Caco-2 (cell line): ENCODE measurements at regions not wholly inside any gene's neighbourhood (a gene's known extent, or its start where the extent isn't known, plus 50 kb on each side); places are given as distances from the start of the nearest gene placed in this dataset.

Source experiments
- BruUV-seq: library from RNA; stranded (reverse); fragments of 400-500 nt; replicated peaks from 2 replicates; lab custom pipeline; 2021; lab: Mats Ljungman, UMichigan
- CTCF ChIA-PET: fragments of 300-600 bp; sonication (Branson Sonifier 250); formaldehyde crosslinking; loops from one replicate; lab custom pipeline; 2022; ENCODE audit warnings: antibody characterized with exemption; lab: Charles Lee
- POLR2A ChIA-PET: fragments of 300-600 bp; sonication (Branson Sonifier 250); formaldehyde crosslinking; loops from one replicate; lab custom pipeline; 2022; ENCODE audit warnings: antibody characterized with exemption; lab: Charles Lee
- DNase-seq, 2 experiments: peaks; one replicate each; pipeline versions ENCODE4 v3.0.0 to v3.0.0-alpha.2; 2020 to 2022
- H3K27me3 ChIP-seq: replicated peaks from 2 replicates; pipeline ENCODE4 v1.6.0; 2011; ENCODE audit warnings: low read length; ENCODE audit not compliant: control insufficient read depth, insufficient read depth
- H3K36me3 ChIP-seq: 2 replicates; pipeline ENCODE4 v1.5.1; 2011; ENCODE audit warnings: low read length; ENCODE audit not compliant: control insufficient read depth, insufficient read depth
- H3K4me1 ChIP-seq: fragments of 250-450 bp; sonication (Bioruptor Pico); 2 replicates; pipeline ENCODE4 v1.5.1; 2020; ENCODE audit warnings: mild to moderate bottlenecking
- H3K4me3 ChIP-seq: 2 replicates; pipeline ENCODE4 v1.5.1; 2011; ENCODE audit warnings: low read depth, mild to moderate bottlenecking, control low read depth, low read length
- H3K9me3 ChIP-seq: fragments of 250-450 bp; sonication (Bioruptor Pico); 2 replicates; pipeline ENCODE4 v1.5.1; 2020; ENCODE audit warnings: mild to moderate bottlenecking, moderate library complexity
- H3K27ac Mint-ChIP-seq: one replicate; pipeline ENCODE4 v1.8.0; 2022; ENCODE audit warnings: mixed read lengths; ENCODE audit not compliant: unreplicated experiment
- H3K27me3 Mint-ChIP-seq: one replicate; pipeline ENCODE4 v1.8.0; 2022; ENCODE audit warnings: mixed read lengths; ENCODE audit not compliant: insufficient read depth, unreplicated experiment
- H3K36me3 Mint-ChIP-seq: one replicate; pipeline ENCODE4 v1.8.0; 2022; ENCODE audit warnings: mild to moderate bottlenecking, mixed read lengths; ENCODE audit not compliant: insufficient read depth, unreplicated experiment
- H3K4me1 Mint-ChIP-seq: one replicate; pipeline ENCODE4 v1.8.0; 2022; ENCODE audit warnings: low read depth, mixed read lengths; ENCODE audit not compliant: unreplicated experiment
- H3K4me3 Mint-ChIP-seq: one replicate; pipeline ENCODE4 v1.8.0; 2022; ENCODE audit warnings: mild to moderate bottlenecking, moderate library complexity, mixed read lengths; ENCODE audit not compliant: unreplicated experiment
- H3K9me3 Mint-ChIP-seq: one replicate; pipeline ENCODE4 v1.8.0; 2022; ENCODE audit warnings: mixed read lengths; ENCODE audit not compliant: unreplicated experiment
- CTCF ChIP-seq, 2 experiments: fragments of 200-600 bp in 1 of 2; IDR thresholded peaks; 1 replicate in 1 of 2; 2 replicates in 1 of 2; pipeline versions ENCODE4 v1.5.1 to v1.8.0; 2011 to 2022; ENCODE audit warnings: antibody characterized with exemption in 1 of 2, control low read depth in 1 of 2, inconsistent platforms in 1 of 2, low read depth in 1 of 2, low read length in 1 of 2, mild to moderate bottlenecking in 1 of 2, moderate library complexity in 1 of 2; ENCODE audit not compliant: insufficient read depth in 1 of 2, severe bottlenecking in 1 of 2, unreplicated experiment in 1 of 2
- intact Hi-C: fragments of 100-400 bp; cut with micrococcal nuclease; formaldehyde crosslinking; loops from one replicate; pipeline ENCODE4 v1.10.0; 2022; ENCODE audit not compliant: unreplicated experiment

- intact Hi-C loops = no loop called here
Measured at GRCh38 chr13:22271903-22272302, 601.0 kb downstream of the FGF9 start.

GRCh38 chr13:22275393-22275792 is 604.5 kb downstream of the FGF9 start:
- Mint-ChIP-seq H3K27me3 (no peaks in the 10 kb centered on the region), H3K4me1 (no peaks in the 10 kb centered on the region), H3K4me3 (no peak overlapping the region), H3K9me3 (no peaks in the 10 kb centered on the region), H3K27ac (no peak overlapping the region), H3K36me3 (no peaks in the 10 kb centered on the region)
- TF ChIP-seq CTCF (IDR thresholded peaks at IDR 0.05; ENCODE audit: insufficient read depth in 1 of 2, low read depth in 1 of 2, low read length in 1 of 2, severe bottlenecking in 1 of 2, unreplicated experiment in 1 of 2) = no peak
- ChIA-PET POLR2A (no interaction called here), CTCF (no interaction called here)
- intact Hi-C loops = no loop called here
- Histone ChIP-seq H3K36me3 (no peaks in the 10 kb centered on the region), H3K27me3 (no peaks in the 10 kb centered on the region), H3K4me3 (no peak overlapping the region), H3K4me1 (no peaks in the 10 kb centered on the region), H3K9me3 (no peaks in the 10 kb centered on the region)
- DNase-seq = no peak
- no TSS peak for BruUV-seq

More at GRCh38 chr13:22271903-22272302, 601.0 kb downstream of the FGF9 start:
- ChIA-PET CTCF (no interaction called here), POLR2A (no interaction called here)
- no peaks in the 10 kb centered on the region for H3K4me1 ChIP-seq
- BruUV-seq = no TSS peak
- TF ChIP-seq CTCF (IDR thresholded peaks at IDR 0.05; ENCODE audit: insufficient read depth in 1 of 2, low read depth in 1 of 2, low read length in 1 of 2, severe bottlenecking in 1 of 2, unreplicated experiment in 1 of 2) = no peak
- no peaks in the 10 kb centered on the region for H3K36me3 ChIP-seq
- Mint-ChIP-seq H3K27me3 (no peaks in the 10 kb centered on the region), H3K4me3 (no peak overlapping the region), H3K9me3 (no peaks in the 10 kb centered on the region), H3K27ac (no peak overlapping the region), H3K4me1 (no peaks in the 10 kb centered on the region), H3K36me3 (no peaks in the 10 kb centered on the region)
- no peak overlapping the region for H3K4me3 ChIP-seq
- no peaks in the 10 kb centered on the region for H3K27me3 ChIP-seq
- no peak for DNase-seq
- no peaks in the 10 kb centered on the region for H3K9me3 ChIP-seq

- no peak overlapping the region for H3K4me3 Mint-ChIP-seq
- no TSS peak for BruUV-seq
- no peaks in the 10 kb centered on the region for H3K9me3 ChIP-seq
- no peaks in the 10 kb centered on the region for H3K27me3 ChIP-seq
- H3K36me3 ChIP-seq = no peaks in the 10 kb centered on the region
- H3K4me1 Mint-ChIP-seq = no peaks in the 10 kb centered on the region
- H3K36me3 Mint-ChIP-seq = no peaks in the 10 kb centered on the region
- no peaks in the 10 kb centered on the region for H3K4me1 ChIP-seq
- ChIA-PET CTCF (no interaction called here), POLR2A (no interaction called here)
- no peak for TF ChIP-seq CTCF (IDR thresholded peaks at IDR 0.05; ENCODE audit: insufficient read depth in 1 of 2, low read depth in 1 of 2, low read length in 1 of 2, severe bottlenecking in 1 of 2, unreplicated experiment in 1 of 2)
- DNase-seq = no peak
- no peak overlapping the region for H3K4me3 ChIP-seq
- intact Hi-C loops = no loop called here
- no peak overlapping the region for H3K27ac Mint-ChIP-seq
- H3K9me3 Mint-ChIP-seq = no peaks in the 10 kb centered on the region
- H3K27me3 Mint-ChIP-seq = no peaks in the 10 kb centered on the region
Measured at GRCh38 chr13:22276616-22277015, 605.7 kb downstream of the FGF9 start.
